ENCODE measurements at regions not wholly inside any gene's neighbourhood (a gene's known extent, or its start where the extent isn't known, plus 50 kb on each side); places are given as distances from the start of the nearest gene placed in this dataset.

DNA sequence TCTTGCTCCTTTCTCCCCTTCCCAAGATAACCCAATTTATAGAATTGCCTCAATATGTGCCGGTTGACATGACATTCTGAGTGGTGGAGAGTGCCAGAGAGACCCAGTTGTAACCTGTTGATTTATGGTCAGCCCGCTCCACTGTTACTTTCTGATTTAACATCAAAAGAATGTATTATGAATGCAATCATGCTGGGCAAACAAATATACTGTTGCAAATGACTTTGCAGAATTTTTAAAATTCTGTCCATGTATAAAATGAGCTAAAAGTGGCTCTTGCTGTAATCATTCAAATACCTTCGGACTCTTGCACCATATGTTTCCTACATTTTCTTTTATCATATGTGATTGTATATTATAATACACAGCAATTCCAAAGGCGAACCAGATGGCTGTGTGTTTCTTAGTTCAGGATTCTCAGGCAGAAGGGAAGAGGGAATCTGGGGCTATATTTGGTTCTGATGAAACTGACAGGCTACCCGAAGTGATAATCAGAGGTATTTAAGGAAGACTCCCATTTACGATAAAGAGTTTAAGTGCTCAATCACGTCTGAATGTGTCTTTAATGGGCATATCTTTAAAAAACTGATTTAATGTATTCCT, 131.7 kb downstream of the CLCN4 start:
- DNase-seq: no peak
- Histone ChIP-seq H3K36me3 (no peaks in the 10 kb centered on the region), H3K9me3 (no peaks in the 10 kb centered on the region), H3K27me3 (no peaks in the 10 kb centered on the region), H3K4me3 (no peak overlapping the region), H3K4me1 (no peaks in the 10 kb centered on the region), H3K27ac (no peak overlapping the region)
- WGBS, 2 donors: 63 to 79% methylated on average over 7 of the region's 7 CpGs
- no peak for ATAC-seq (ENCODE audit: low FRiP score in 2 of 2)
- TF ChIP-seq, protein P1, sequence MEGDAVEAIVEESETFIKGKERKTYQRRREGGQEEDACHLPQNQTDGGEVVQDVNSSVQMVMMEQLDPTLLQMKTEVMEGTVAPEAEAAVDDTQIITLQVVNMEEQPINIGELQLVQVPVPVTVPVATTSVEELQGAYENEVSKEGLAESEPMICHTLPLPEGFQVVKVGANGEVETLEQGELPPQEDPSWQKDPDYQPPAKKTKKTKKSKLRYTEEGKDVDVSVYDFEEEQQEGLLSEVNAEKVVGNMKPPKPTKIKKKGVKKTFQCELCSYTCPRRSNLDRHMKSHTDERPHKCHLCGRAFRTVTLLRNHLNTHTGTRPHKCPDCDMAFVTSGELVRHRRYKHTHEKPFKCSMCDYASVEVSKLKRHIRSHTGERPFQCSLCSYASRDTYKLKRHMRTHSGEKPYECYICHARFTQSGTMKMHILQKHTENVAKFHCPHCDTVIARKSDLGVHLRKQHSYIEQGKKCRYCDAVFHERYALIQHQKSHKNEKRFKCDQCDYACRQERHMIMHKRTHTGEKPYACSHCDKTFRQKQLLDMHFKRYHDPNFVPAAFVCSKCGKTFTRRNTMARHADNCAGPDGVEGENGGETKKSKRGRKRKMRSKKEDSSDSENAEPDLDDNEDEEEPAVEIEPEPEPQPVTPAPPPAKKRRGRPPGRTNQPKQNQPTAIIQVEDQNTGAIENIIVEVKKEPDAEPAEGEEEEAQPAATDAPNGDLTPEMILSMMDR (IDR thresholded peaks at IDR 0.05): no peak
- TF ChIP-seq EP300 (IDR thresholded peaks at IDR 0.05): no peak
- no peak for TF ChIP-seq POLR2A (IDR thresholded peaks at IDR 0.05)
- TF ChIP-seq POLR2AphosphoS5 (IDR thresholded peaks at IDR 0.05): no peak

- Histone ChIP-seq H3K4me1 (no peaks in the 10 kb centered on the region), H3K9me3 (peaks cover 0 to 3% (median 0%) of the 10 kb centered on the region in 4 donors), H3K27ac (no peak overlapping the region), H3K27me3 (no peaks in the 10 kb centered on the region), H3K4me3 (no peak overlapping the region), H3K36me3 (no peaks in the 10 kb centered on the region)
- DNase-seq (no peak), ATAC-seq (ENCODE audit: low FRiP score in 2 of 2) (no peak)
- no peak for TF ChIP-seq POLR2AphosphoS5 (IDR thresholded peaks at IDR 0.05)
Observed at GRCh38 chrX:10296576-10296975, 139.8 kb downstream of the CLCN4 start.

DNA sequence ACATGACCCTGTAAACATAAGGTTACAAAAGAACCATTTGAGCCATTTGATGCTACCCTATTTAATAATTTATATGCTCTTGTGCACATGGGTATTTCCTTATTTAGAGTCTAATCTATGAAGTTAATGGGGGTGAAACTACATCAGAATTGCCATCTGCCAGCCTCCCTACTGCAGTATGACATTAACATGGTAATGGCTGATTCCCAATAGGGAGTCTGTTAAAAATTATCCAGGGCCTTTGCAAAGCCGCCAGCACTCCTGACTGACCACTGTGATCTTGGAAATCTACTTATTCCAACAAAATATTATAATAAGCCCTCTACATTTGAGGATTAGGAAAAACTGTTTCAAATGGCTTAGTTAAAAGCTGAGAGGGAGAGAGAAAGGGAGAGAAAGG, 153.7 kb downstream of the CLCN4 start:
- no peak overlapping the region for H3K27ac ChIP-seq
- H3K36me3 ChIP-seq: no peaks in the 10 kb centered on the region
- peaks cover 0 to 4% (median 0%) of the 10 kb centered on the region in 4 donors for H3K27me3 ChIP-seq
- TF ChIP-seq POLR2A (IDR thresholded peaks at IDR 0.05) (no peak), EP300 (IDR thresholded peaks at IDR 0.05) (no peak), POLR2AphosphoS5 (IDR thresholded peaks at IDR 0.05) (no peak)
- TF ChIP-seq, protein P1 (IDR thresholded peaks at IDR 0.05): no peak
- no peak overlapping the region for H3K4me3 ChIP-seq
- 62 to 90% methylated on average over 1 of the region's 1 CpG for WGBS, 2 donors
- no peaks in the 10 kb centered on the region for H3K4me1 ChIP-seq
- no peaks in the 10 kb centered on the region for H3K9me3 ChIP-seq
- no peak for ATAC-seq (ENCODE audit: low FRiP score in 2 of 2)
- DNase-seq: no peak

DNA sequence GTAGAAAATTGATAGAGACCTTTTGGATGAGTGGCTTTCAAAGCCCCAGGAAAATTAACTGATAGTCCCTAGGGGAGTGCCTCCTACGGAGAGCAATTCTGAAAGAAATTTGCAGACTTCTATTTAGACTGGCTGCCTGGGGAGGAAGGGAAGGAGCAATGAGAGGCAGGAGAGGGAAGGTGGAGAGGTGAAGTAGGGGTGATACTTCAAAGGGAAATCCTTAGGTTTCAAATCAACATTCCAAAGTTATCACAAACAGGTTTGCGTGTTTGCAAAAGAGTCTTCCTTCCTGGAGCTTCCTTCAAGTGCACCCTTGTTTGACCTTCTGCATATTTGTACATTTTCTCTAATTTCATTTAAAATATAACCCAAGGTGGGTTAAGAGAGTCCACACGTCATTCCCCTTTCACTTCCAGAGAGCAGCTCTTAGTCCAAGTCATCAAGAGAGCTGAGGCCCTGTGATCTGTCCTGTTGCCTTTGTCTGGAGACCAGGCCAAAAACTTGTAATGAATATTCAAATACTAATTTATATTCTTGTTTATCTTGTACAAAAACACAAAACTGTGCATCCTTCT, 157.8 kb downstream of the CLCN4 start:
- Histone ChIP-seq H3K27ac (no peak overlapping the region), H3K4me3 (no peak overlapping the region), H3K36me3 (no peaks in the 10 kb centered on the region), H3K9me3 (no peaks in the 10 kb centered on the region), H3K27me3 (no peaks in the 10 kb centered on the region), H3K4me1 (no peaks in the 10 kb centered on the region)
- TF ChIP-seq, protein P1 (IDR thresholded peaks at IDR 0.05): no peak
- no peak for TF ChIP-seq EP300 (IDR thresholded peaks at IDR 0.05)
- TF ChIP-seq POLR2AphosphoS5 (IDR thresholded peaks at IDR 0.05): no peak
- no peak for TF ChIP-seq POLR2A (IDR thresholded peaks at IDR 0.05)
- ATAC-seq (ENCODE audit: low FRiP score in 2 of 2): no peak
- WGBS, 2 donors: 38 to 67% methylated on average over 3 of the region's 3 CpGs
- no peak for DNase-seq

DNA sequence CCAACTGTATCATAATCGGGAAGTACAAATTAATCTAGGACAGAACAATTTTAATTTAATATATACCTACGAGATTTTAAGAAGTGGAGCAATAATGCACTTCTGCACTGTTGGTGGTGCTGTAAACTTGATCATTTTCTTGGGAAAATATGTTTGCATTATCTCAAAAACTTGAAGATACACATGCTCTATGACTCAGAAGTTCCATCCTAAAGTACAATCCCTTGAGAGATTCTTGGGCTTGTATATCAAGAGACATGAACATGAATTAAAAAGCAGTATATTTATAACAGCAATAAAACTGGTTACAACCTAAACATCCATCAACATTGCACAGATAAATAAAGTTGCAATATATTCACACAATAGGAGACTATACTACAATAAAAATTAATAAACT, 168.8 kb downstream of the CLCN4 start:
- no peak for DNase-seq
- Histone ChIP-seq H3K27ac (no peak overlapping the region), H3K9me3 (no peaks in the 10 kb centered on the region), H3K4me3 (no peak overlapping the region), H3K27me3 (no peaks in the 10 kb centered on the region), H3K36me3 (no peaks in the 10 kb centered on the region), H3K4me1 (no peaks in the 10 kb centered on the region)
- ATAC-seq (ENCODE audit: low FRiP score in 2 of 2): no peak
- 75 to 82% methylated on average over 2 of the region's 2 CpGs for WGBS, 2 donors
- TF ChIP-seq, protein P1 (IDR thresholded peaks at IDR 0.05): no peak
- TF ChIP-seq POLR2AphosphoS5 (IDR thresholded peaks at IDR 0.05): no peak
- TF ChIP-seq EP300 (IDR thresholded peaks at IDR 0.05): no peak
- no peak for TF ChIP-seq POLR2A (IDR thresholded peaks at IDR 0.05)

All from upper lobe of left lung (tissue), 6 donors.